Smooth muscle cell of the brain vasculature (primary cell): ENCODE measurements at regions not wholly inside any gene's neighbourhood (a gene's known extent, or its start where the extent isn't known, plus 50 kb on each side); places are given as distances from the start of the nearest gene placed in this dataset.
"Not testable (repeated sequence)": the region's sequence is repeated elsewhere in the genome, so short reads cannot be mapped to it uniquely, and the experiment has no call there.

Experiments used
- DNase-seq: peaks from one replicate; pipeline ENCODE4 v3.0.0-alpha.2; 2012; ENCODE audit warnings: low read depth, low spot score

GRCh38 chr11:71182791-71183677 is 69.3 kb downstream of the SHANK2 start:
- DNase-seq = no peak

- DNase-seq = no peak
These were observed 70.8 kb downstream of the SHANK2 start for GRCh38 chr11:71181566-71181965.

GRCh38 chr11:71180694-71181470 is 71.5 kb downstream of the SHANK2 start:
- DNase-seq = no peak

GRCh38 chr11:71179877-71180605 is 72.3 kb downstream of the SHANK2 start:
- DNase-seq = no peak

- DNase-seq = no peak
These were observed 74.3 kb downstream of the SHANK2 start for GRCh38 chr11:71178076-71178475.

- no peak for DNase-seq
These were observed 75.6 kb downstream of the SHANK2 start for GRCh38 chr11:71176812-71177211.

- no peak for DNase-seq
These were observed 78.7 kb downstream of the SHANK2 start for GRCh38 chr11:71173709-71174108.

- no peak for DNase-seq
These were observed 79.7 kb downstream of the SHANK2 start for GRCh38 chr11:71172680-71173079.

- no peak for DNase-seq
These were observed 80.8 kb downstream of the SHANK2 start for GRCh38 chr11:71171576-71171975.

GRCh38 chr11:71170624-71171423 is 81.6 kb downstream of the SHANK2 start:
- DNase-seq = no peak

- no peak for DNase-seq
These were observed 83.1 kb downstream of the SHANK2 start for GRCh38 chr11:71169313-71169712.

GRCh38 chr11:71167814-71168213 is 84.6 kb downstream of the SHANK2 start:
- not testable (repeated sequence) for DNase-seq

- no peak for DNase-seq
These were observed 86.6 kb downstream of the SHANK2 start for GRCh38 chr11:71165771-71166170.

- no peak for DNase-seq
These were observed 87.8 kb downstream of the SHANK2 start for GRCh38 chr11:71164621-71165020.

GRCh38 chr11:71164186-71164585 is 88.2 kb downstream of the SHANK2 start:
- DNase-seq = no peak

- no peak for DNase-seq
These were observed 89.0 kb downstream of the SHANK2 start for GRCh38 chr11:71163371-71163770.

GRCh38 chr11:71158936-71159335 is 93.4 kb downstream of the SHANK2 start:
- DNase-seq = no peak

GRCh38 chr11:71157676-71158075 is 94.7 kb downstream of the SHANK2 start:
- DNase-seq = not testable (repeated sequence)

- no peak for DNase-seq
These were observed 96.1 kb downstream of the SHANK2 start for GRCh38 chr11:71156301-71156700.

- DNase-seq = no peak
These were observed 96.5 kb downstream of the SHANK2 start for GRCh38 chr11:71155846-71156245.

- no peak for DNase-seq
These were observed 98.0 kb downstream of the SHANK2 start for GRCh38 chr11:71154261-71154805.
